HepG2 (cell line): ENCODE measurements at regions not wholly inside any gene's neighbourhood (a gene's known extent, or its start where the extent isn't known, plus 50 kb on each side); places are given as distances from the start of the nearest gene placed in this dataset.

Experiments used
- ATAC-seq: fragments of 200-7000 bp; cut with Tn5 transposase; 3 replicates; pipeline ENCODE4 v1.9.1; 2020; ENCODE audit warnings: mild to moderate bottlenecking, moderate library complexity
- BruUV-seq: library from RNA; stranded (reverse); fragments of 400-500 nt; replicated peaks from 2 replicates; lab custom pipeline; 2021; lab: Mats Ljungman, UMichigan
- CTCF ChIA-PET: fragments of 300-600 bp; formaldehyde crosslinking; extraction: SDS; loops from one replicate; lab custom pipeline; 2021; ENCODE audit warnings: low total read pairs, inconsistent platforms, low intra/inter-chr PET ratio; lab: Yijun Ruan, JAX
- POLR2A ChIA-PET: fragments of 350-600 bp; sonication (Branson Sonifier 250); formaldehyde crosslinking; loops from one replicate; lab custom pipeline; 2020; ENCODE audit warnings: antibody characterized with exemption, inconsistent platforms; lab: Yijun Ruan, JAX
- DNase-seq: peaks from one replicate; pipeline ENCODE4 v3.0.0-alpha.2; 2015; ENCODE audit warnings: low spot score
- FAIRE-seq: peaks from 3 replicates; lab custom pipeline; 2011; peaks lifted over from hg19 to GRCh38; lab: Jason Lieb, UNC
- H2AFZ ChIP-seq: one replicate; pipeline ENCODE4 v1.6.1; 2011; ENCODE audit warnings: low read length, inconsistent platforms
- H3K27ac ChIP-seq: fragments of 300-600 bp; 3 replicates; pipeline ENCODE4 v1.8.0; 2011; ENCODE audit warnings: mixed run types, mild to moderate bottlenecking, mixed read lengths, low read length, inconsistent platforms; ENCODE audit not compliant: insufficient read depth; ENCODE audit errors: extremely low read length
- H3K27me3 ChIP-seq, 2 experiments: fragments of 200-600 bp in 1 of 2; 2 replicates in 1 of 2; 3 replicates in 1 of 2; pipeline versions ENCODE4 v1.6.0 to v1.8.0; 2011; ENCODE audit warnings: low read length in 2 of 2, mild to moderate bottlenecking in 2 of 2, moderate library complexity in 2 of 2, inconsistent platforms in 1 of 2; ENCODE audit not compliant: insufficient read depth in 2 of 2, control insufficient read depth in 1 of 2
- H3K36me3 ChIP-seq, 2 experiments: fragments of 200-600 bp in 1 of 2; replicated peaks in 1 of 2; 2 replicates in 1 of 2; 3 replicates in 1 of 2; pipeline versions ENCODE4 v1.5.1 to v1.8.0; 2011; ENCODE audit warnings: low read length in 2 of 2, inconsistent platforms in 1 of 2; ENCODE audit not compliant: insufficient read depth in 2 of 2, control insufficient read depth in 1 of 2
- H3K4me1 ChIP-seq: 2 replicates; pipeline ENCODE4 v1.5.1; 2012; ENCODE audit warnings: low read length, inconsistent platforms; ENCODE audit not compliant: insufficient read depth
- H3K4me2 ChIP-seq: 2 replicates; pipeline ENCODE4 v1.6.0; 2011; ENCODE audit warnings: low read depth, low read length, inconsistent platforms
- H3K4me3 ChIP-seq, 3 experiments: fragments of 200-600 bp in 1 of 3; sonication (generic), shearing (Covaris generic) in 1 of 3; replicated peaks in 1 of 3; 2 replicates each; pipeline ENCODE4 v1.5.1; 2011 to 2016; ENCODE audit warnings: low read length in 3 of 3, inconsistent platforms in 2 of 3, low read depth in 2 of 3, mild to moderate bottlenecking in 2 of 3, control low read depth in 1 of 3, mixed read lengths in 1 of 3; ENCODE audit not compliant: insufficient read depth in 1 of 3
- H3K79me2 ChIP-seq: one replicate; pipeline ENCODE4 v1.6.1; 2011; ENCODE audit warnings: low read length, inconsistent platforms; ENCODE audit not compliant: insufficient read depth
- H3K9ac ChIP-seq: 2 replicates; pipeline ENCODE4 v1.6.0; 2011; ENCODE audit warnings: mild to moderate bottlenecking, low read depth, low read length, inconsistent platforms; ENCODE audit not compliant: insufficient read depth
- H3K9me3 ChIP-seq: 2 replicates; pipeline ENCODE4 v1.5.1; 2012; ENCODE audit warnings: mild to moderate bottlenecking, low read length
- H4K20me1 ChIP-seq: 2 replicates; pipeline ENCODE4 v1.6.0; 2011; ENCODE audit warnings: inconsistent platforms, mild to moderate bottlenecking, low read length, moderate library complexity; ENCODE audit not compliant: insufficient read depth
- FOXA1 ChIP-seq, 2 experiments: fragments of 450-650 bp in 1 of 2; sonication (generic) in 1 of 2; formaldehyde crosslinking in 1 of 2; IDR thresholded peaks; 2 replicates each; pipeline versions ENCODE4 v1.4.0 to v1.6.1; 2016 to 2020; ENCODE audit warnings: missing genetic modification reagents in 1 of 2
- ZBTB3 ChIP-seq: sonication (generic); formaldehyde crosslinking; IDR thresholded peaks from 2 replicates; pipeline ENCODE4 v1.4.0; 2020; ENCODE audit warnings: low read depth, mild to moderate bottlenecking, moderate library complexity, missing genetic modification reagents, borderline replicate concordance
- ZBTB7A ChIP-seq: sonication (generic); formaldehyde crosslinking; IDR thresholded peaks from 2 replicates; pipeline ENCODE4 v1.8.0; 2022; ENCODE audit warnings: mild to moderate bottlenecking, missing genetic modification reagents
- ZNF780A ChIP-seq: sonication (generic); formaldehyde crosslinking; IDR thresholded peaks from 2 replicates; pipeline ENCODE4 v1.8.0; 2022; ENCODE audit warnings: mild to moderate bottlenecking, missing genetic modification reagents, moderate library complexity
- ZNF850 ChIP-seq: sonication (generic); formaldehyde crosslinking; conservative IDR thresholded peaks from 2 replicates; pipeline ENCODE4 v1.9.0; 2021; ENCODE audit warnings: mild to moderate bottlenecking, missing genetic modification reagents
- WGBS: methylation state at CpG from one replicate; pipeline ENCODE4 v1.1.6; 2017; ENCODE audit warnings: low lambda C conversion rate; 5-methylcytosine and 5-hydroxymethylcytosine counted together
- in situ Hi-C: cut with HindIII; loops from 2 replicates; pipeline ENCODE4 v1.10.0; 2017; ENCODE audit warnings: low pct_unique_long_range_greater_than_20kb; ENCODE audit not compliant: extremely low pct_ligation_motif_present
- intact Hi-C: fragments of 100-400 bp; cut with micrococcal nuclease; formaldehyde crosslinking; loops from one replicate; pipeline ENCODE4 v1.10.0; 2022; ENCODE audit not compliant: unreplicated experiment
- TF ChIP-seq, protein P1 (sequence below): sonication (generic); formaldehyde crosslinking; IDR thresholded peaks from 2 replicates; pipeline ENCODE4 v1.8.0; 2022; ENCODE audit warnings: missing genetic modification reagents, mild to moderate bottlenecking, borderline replicate concordance
- TF ChIP-seq, protein P2 (sequence below), 2 experiments: fragments of 450-650 bp in 1 of 2; sonication (generic) in 1 of 2; formaldehyde crosslinking in 1 of 2; IDR thresholded peaks; 2 replicates each; pipeline versions ENCODE4 v1.6.1 to v1.8.0; 2016 to 2022; ENCODE audit warnings: antibody characterized with exemption in 1 of 2, mild to moderate bottlenecking in 1 of 2, missing genetic modification reagents in 1 of 2

DNA sequence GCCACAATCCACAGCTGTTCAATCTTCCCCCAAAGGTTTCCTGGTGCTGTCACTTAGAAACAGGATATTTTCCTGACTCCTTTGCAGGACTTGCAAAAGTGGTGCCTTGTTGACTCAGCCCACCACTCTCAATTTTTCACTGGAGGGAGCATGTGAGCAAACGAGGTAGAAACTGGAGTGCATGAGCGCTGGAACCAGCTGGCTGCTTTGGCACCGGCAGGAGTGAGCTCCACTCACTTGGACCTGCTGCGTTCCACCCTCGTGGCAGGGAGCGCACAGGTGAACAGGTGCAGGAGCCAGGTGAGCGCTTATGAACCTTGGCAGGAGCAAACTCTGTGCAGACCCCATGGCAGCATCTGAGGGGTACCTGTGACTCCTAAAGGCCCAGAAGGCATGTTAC lies 364.1 kb upstream of the RORB start:
- DNase-seq: no peak
- H3K4me3 ChIP-seq: no peak overlapping the region
- ChIA-PET CTCF (no interaction called here), POLR2A (no interaction called here)
- no peaks in the 10 kb centered on the region for H3K79me2 ChIP-seq
- no peak overlapping the region for H2AFZ ChIP-seq
- intact Hi-C loops: no loop called here
- 55% methylated on average over 5 of the region's 7 CpGs for WGBS
- H3K9ac ChIP-seq: no peak overlapping the region
- no peak for FAIRE-seq
- H3K4me2 ChIP-seq: no peak overlapping the region
- H3K4me1 ChIP-seq: no peaks in the 10 kb centered on the region
- TF ChIP-seq FOXA1 (IDR thresholded peaks at IDR 0.05) (no peak), FOXA1 (CRISPR knock-in tag; IDR thresholded peaks at IDR 0.05) (peak; percentile 77), ZBTB3 (CRISPR knock-in tag) (no peak)
- no peaks in the 10 kb centered on the region for H3K36me3 ChIP-seq
- no peaks in the 10 kb centered on the region for H3K27me3 ChIP-seq
- H3K27ac ChIP-seq: no peak overlapping the region
- no peak; the same call in 2 of the 3 replicates for ATAC-seq
- in situ Hi-C loops: no loop called here
- H4K20me1 ChIP-seq: no peaks in the 10 kb centered on the region
- H3K9me3 ChIP-seq: no peaks in the 10 kb centered on the region
- BruUV-seq: no TSS peak

DNA sequence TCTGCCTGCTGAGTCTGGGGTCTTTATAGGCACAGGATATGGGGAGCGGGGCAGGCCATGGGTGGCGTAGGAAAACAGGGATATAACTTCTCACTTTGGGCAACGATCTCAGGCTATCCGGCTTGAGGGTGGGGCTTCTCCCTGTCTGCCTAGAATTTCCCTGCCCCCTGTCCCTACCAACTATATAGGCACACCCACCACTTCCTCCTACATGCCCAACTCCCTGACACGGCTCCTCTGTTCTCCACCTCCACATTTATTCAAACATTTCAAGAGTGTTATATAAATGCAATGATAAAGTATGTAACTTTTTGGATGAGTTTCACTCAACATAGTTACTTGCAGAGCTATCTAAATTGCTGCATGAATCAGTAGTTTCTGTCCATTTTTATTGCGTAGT lies 363.2 kb upstream of the RORB start:
- in situ Hi-C loops: no loop called here
- CTCF ChIA-PET: no interaction called here
- BruUV-seq: no TSS peak
- TF ChIP-seq ZBTB7A (CRISPR knock-in tag): no peak
- TF ChIP-seq ZNF780A (CRISPR knock-in tag): no peak
- TF ChIP-seq, protein P1, sequence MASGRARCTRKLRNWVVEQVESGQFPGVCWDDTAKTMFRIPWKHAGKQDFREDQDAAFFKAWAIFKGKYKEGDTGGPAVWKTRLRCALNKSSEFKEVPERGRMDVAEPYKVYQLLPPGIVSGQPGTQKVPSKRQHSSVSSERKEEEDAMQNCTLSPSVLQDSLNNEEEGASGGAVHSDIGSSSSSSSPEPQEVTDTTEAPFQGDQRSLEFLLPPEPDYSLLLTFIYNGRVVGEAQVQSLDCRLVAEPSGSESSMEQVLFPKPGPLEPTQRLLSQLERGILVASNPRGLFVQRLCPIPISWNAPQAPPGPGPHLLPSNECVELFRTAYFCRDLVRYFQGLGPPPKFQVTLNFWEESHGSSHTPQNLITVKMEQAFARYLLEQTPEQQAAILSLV (CRISPR knock-in tag): no peak
- no peak for TF ChIP-seq ZNF850 (CRISPR knock-in tag)
- TF ChIP-seq, protein P2, sequence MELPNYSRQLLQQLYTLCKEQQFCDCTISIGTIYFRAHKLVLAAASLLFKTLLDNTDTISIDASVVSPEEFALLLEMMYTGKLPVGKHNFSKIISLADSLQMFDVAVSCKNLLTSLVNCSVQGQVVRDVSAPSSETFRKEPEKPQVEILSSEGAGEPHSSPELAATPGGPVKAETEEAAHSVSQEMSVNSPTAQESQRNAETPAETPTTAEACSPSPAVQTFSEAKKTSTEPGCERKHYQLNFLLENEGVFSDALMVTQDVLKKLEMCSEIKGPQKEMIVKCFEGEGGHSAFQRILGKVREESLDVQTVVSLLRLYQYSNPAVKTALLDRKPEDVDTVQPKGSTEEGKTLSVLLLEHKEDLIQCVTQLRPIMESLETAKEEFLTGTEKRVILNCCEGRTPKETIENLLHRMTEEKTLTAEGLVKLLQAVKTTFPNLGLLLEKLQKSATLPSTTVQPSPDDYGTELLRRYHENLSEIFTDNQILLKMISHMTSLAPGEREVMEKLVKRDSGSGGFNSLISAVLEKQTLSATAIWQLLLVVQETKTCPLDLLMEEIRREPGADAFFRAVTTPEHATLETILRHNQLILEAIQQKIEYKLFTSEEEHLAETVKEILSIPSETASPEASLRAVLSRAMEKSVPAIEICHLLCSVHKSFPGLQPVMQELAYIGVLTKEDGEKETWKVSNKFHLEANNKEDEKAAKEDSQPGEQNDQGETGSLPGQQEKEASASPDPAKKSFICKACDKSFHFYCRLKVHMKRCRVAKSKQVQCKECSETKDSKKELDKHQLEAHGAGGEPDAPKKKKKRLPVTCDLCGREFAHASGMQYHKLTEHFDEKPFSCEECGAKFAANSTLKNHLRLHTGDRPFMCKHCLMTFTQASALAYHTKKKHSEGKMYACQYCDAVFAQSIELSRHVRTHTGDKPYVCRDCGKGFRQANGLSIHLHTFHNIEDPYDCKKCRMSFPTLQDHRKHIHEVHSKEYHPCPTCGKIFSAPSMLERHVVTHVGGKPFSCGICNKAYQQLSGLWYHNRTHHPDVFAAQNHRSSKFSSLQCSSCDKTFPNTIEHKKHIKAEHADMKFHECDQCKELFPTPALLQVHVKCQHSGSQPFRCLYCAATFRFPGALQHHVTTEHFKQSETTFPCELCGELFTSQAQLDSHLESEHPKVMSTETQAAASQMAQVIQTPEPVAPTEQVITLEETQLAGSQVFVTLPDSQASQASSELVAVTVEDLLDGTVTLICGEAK (IDR thresholded peaks at IDR 0.05): no peak
- TF ChIP-seq, protein P2 (CRISPR knock-in tag; IDR thresholded peaks at IDR 0.05): no peak

More for the DNA sequence above, 363.2 kb upstream of the RORB start:
- Histone ChIP-seq H4K20me1 (no peaks in the 10 kb centered on the region), H3K9me3 (no peaks in the 10 kb centered on the region), H3K4me1 (no peaks in the 10 kb centered on the region), H3K27me3 (no peaks in the 10 kb centered on the region), H3K27ac (no peak overlapping the region), H3K4me3 (no peak overlapping the region), H3K79me2 (no peaks in the 10 kb centered on the region), H3K4me2 (no peak overlapping the region), H3K36me3 (no peaks in the 10 kb centered on the region), H2AFZ (no peak overlapping the region), H3K9ac (no peak overlapping the region)
- 61% methylated on average over 5 of the region's 6 CpGs for WGBS
- intact Hi-C loops: no loop called here
- no peak for ATAC-seq
- POLR2A ChIA-PET: no interaction called here
- no peak for DNase-seq
- no peak for FAIRE-seq
